Prostate gland (tissue), 2 donors: ENCODE measurements at regions not wholly inside any gene's neighbourhood (a gene's known extent, or its start where the extent isn't known, plus 50 kb on each side); places are given as distances from the start of the nearest gene placed in this dataset.

Experiments
- DNase-seq: peaks from one replicate; pipeline ENCODE4 v3.0.0-alpha.2; 2019; ENCODE audit warnings: low spot score
- H3K27ac ChIP-seq, 2 donors: fragments of 200-600 bp; sonication (generic); 2 replicates each; pipeline ENCODE4 v1.5.1; 2017 to 2019
- H3K27me3 ChIP-seq: fragments of 200-600 bp; sonication (generic); replicated peaks from 2 replicates; pipeline ENCODE4 v1.5.1; 2019; ENCODE audit not compliant: insufficient read depth
- H3K36me3 ChIP-seq, 2 donors: fragments of 200-600 bp; sonication (generic); 1 replicate in 1 of 2; 2 replicates in 1 of 2; pipeline versions ENCODE4 v1.5.1 to v1.8.1; 2017 to 2019
- H3K4me1 ChIP-seq: fragments of 200-600 bp; sonication (generic); replicated peaks from 2 replicates; pipeline ENCODE4 v1.5.1; 2019
- H3K4me3 ChIP-seq, 2 donors: fragments of 200-600 bp; sonication (generic); 2 replicates each; pipeline ENCODE4 v1.5.1; 2017 to 2019
- H3K9me3 ChIP-seq: fragments of 200-600 bp; sonication (generic); 2 replicates; pipeline ENCODE4 v1.5.1; 2017
- CTCF ChIP-seq, 4 experiments: fragments of 200-600 bp in 2 of 4; fragments of 450-650 bp in 2 of 4; sonication (generic) in 2 of 4; IDR thresholded peaks; 1 replicate in 3 of 4; 2 replicates in 1 of 4; pipeline ENCODE4 v1.5.1; 2016 to 2019; ENCODE audit warnings: antibody characterized with exemption in 4 of 4, mild to moderate bottlenecking in 2 of 4, moderate library complexity in 2 of 4
- POLR2A ChIP-seq: fragments of 450-650 bp; IDR thresholded peaks from one replicate; pipeline ENCODE4 v1.6.1; 2016; ENCODE audit warnings: antibody characterized with exemption, mild to moderate bottlenecking
- POLR2AphosphoS5 ChIP-seq: sonication (generic); formaldehyde crosslinking; IDR thresholded peaks from one replicate; pipeline ENCODE4 v1.6.1; 2017; ENCODE audit warnings: antibody characterized with exemption
- WGBS: methylation state at CpG from one replicate; pipeline ENCODE4 v1.1.5; 2018; 5-methylcytosine and 5-hydroxymethylcytosine counted together
- intact Hi-C: fragments of 100-400 bp; cut with DNase I; formaldehyde crosslinking; loops from one replicate; pipeline ENCODE4 v1.14.2; 2022

- H3K4me3 ChIP-seq = no peak overlapping the region
- no peaks in the 10 kb centered on the region for H3K9me3 ChIP-seq
- H3K4me1 ChIP-seq = no peaks in the 10 kb centered on the region
- TF ChIP-seq POLR2A (no peak), POLR2AphosphoS5 (no peak), CTCF (IDR thresholded peaks at IDR 0.05) (no peak)
- intact Hi-C loops = no loop called here
- H3K36me3 ChIP-seq = no peaks in the 10 kb centered on the region
- 80% methylated on average over 3 of the region's 3 CpGs for WGBS
- H3K27ac ChIP-seq = no peak overlapping the region
- no peaks in the 10 kb centered on the region for H3K27me3 ChIP-seq
- no peak for DNase-seq
Measured at GRCh38 chr21:22965455-22966135, 1967.4 kb downstream of the NCAM2 start.

GRCh38 chr21:22981819-22982218 is 1983.6 kb downstream of the NCAM2 start:
- intact Hi-C loops = no loop called here

GRCh38 chr21:22993144-22993543 is 1994.9 kb downstream of the NCAM2 start:
- no peak for DNase-seq
- Histone ChIP-seq H3K4me3 (no peak overlapping the region), H3K36me3 (no peaks in the 10 kb centered on the region), H3K27me3 (no peaks in the 10 kb centered on the region), H3K27ac (no peak overlapping the region), H3K4me1 (no peaks in the 10 kb centered on the region), H3K9me3 (no peaks in the 10 kb centered on the region)
- TF ChIP-seq POLR2AphosphoS5 (no peak), POLR2A (no peak), CTCF (IDR thresholded peaks at IDR 0.05) (no peak)
- intact Hi-C loops = no loop called here
- 87% methylated on average over 4 of the region's 4 CpGs for WGBS

More at GRCh38 chr21:22981819-22982218, 1983.6 kb downstream of the NCAM2 start:
- Histone ChIP-seq H3K4me3 (no peak overlapping the region), H3K9me3 (no peaks in the 10 kb centered on the region), H3K4me1 (no peaks in the 10 kb centered on the region), H3K27ac (no peak overlapping the region), H3K36me3 (no peaks in the 10 kb centered on the region), H3K27me3 (peaks cover 2% of the 10 kb centered on the region)
- 81% methylated on average over 4 of the region's 4 CpGs for WGBS
- no peak for TF ChIP-seq POLR2A
- no peak for TF ChIP-seq POLR2AphosphoS5
- TF ChIP-seq CTCF (IDR thresholded peaks at IDR 0.05) = no peak
- DNase-seq = no peak

GRCh38 chr21:22993822-22994574 is 1995.8 kb downstream of the NCAM2 start:
- no peak for DNase-seq
- TF ChIP-seq POLR2AphosphoS5 = no peak
- TF ChIP-seq CTCF (IDR thresholded peaks at IDR 0.05) = no peak
- TF ChIP-seq POLR2A = no peak

GRCh38 chr21:23003951-23004350 is 2005.7 kb downstream of the NCAM2 start:
- Histone ChIP-seq H3K27me3 (no peaks in the 10 kb centered on the region), H3K4me3 (no peak overlapping the region), H3K9me3 (no peaks in the 10 kb centered on the region), H3K4me1 (no peaks in the 10 kb centered on the region), H3K27ac (no peak overlapping the region), H3K36me3 (no peaks in the 10 kb centered on the region)
- TF ChIP-seq CTCF (IDR thresholded peaks at IDR 0.05) = no peak
- no peak for TF ChIP-seq POLR2A
- TF ChIP-seq POLR2AphosphoS5 = no peak
- 43% methylated on average over 5 of the region's 5 CpGs for WGBS
- DNase-seq = no peak
- intact Hi-C loops = no loop called here

More at GRCh38 chr21:22993822-22994574, 1995.8 kb downstream of the NCAM2 start:
- no peaks in the 10 kb centered on the region for H3K4me1 ChIP-seq
- H3K4me3 ChIP-seq = no peak overlapping the region
- H3K9me3 ChIP-seq = no peaks in the 10 kb centered on the region
- H3K27ac ChIP-seq = no peak overlapping the region
- H3K27me3 ChIP-seq = no peaks in the 10 kb centered on the region
- 92% methylated on average over 14 of the region's 14 CpGs for WGBS
- H3K36me3 ChIP-seq = no peaks in the 10 kb centered on the region
- intact Hi-C loops = no loop called here
